Stimulated activated CD4-positive, alpha-beta T cell treated with anti-CD3 and anti-CD28 coated beads, Interleukin-15, amount 100 ng/mL, for 1 hour (primary cell): ENCODE measurements at regions not wholly inside any gene's neighbourhood (a gene's known extent, or its start where the extent isn't known, plus 50 kb on each side); places are given as distances from the start of the nearest gene placed in this dataset.

Experiments
- DNase-seq, 2 donors: peaks; one replicate each; pipeline ENCODE4 v3.0.0-alpha.2; 2020; ENCODE audit warnings: low read depth in 1 of 2, low spot score in 1 of 2

- DNase-seq, result no peak
Observed at GRCh38 chr2:2851316-2851715, 520.2 kb upstream of the MYT1L start.

- DNase-seq, result no peak
Observed at GRCh38 chr2:2850859-2851258, 519.8 kb upstream of the MYT1L start.

GRCh38 chr2:2850218-2850755, 519.2 kb upstream of the MYT1L start:
- DNase-seq, result no peak

- no peak for DNase-seq
Observed at GRCh38 chr2:2849464-2850217, 518.6 kb upstream of the MYT1L start.

GRCh38 chr2:2848621-2849333, 517.7 kb upstream of the MYT1L start:
- no peak for DNase-seq

- no peak for DNase-seq
Observed at GRCh38 chr2:2848198-2848597, 517.1 kb upstream of the MYT1L start.

GRCh38 chr2:2847209-2847676, 516.2 kb upstream of the MYT1L start:
- DNase-seq, result no peak

GRCh38 chr2:2846332-2847208, 515.5 kb upstream of the MYT1L start:
- no peak for DNase-seq

- DNase-seq, result no peak
Observed at GRCh38 chr2:2845806-2846315, 514.8 kb upstream of the MYT1L start.

GRCh38 chr2:2845267-2845666, 514.2 kb upstream of the MYT1L start:
- no peak for DNase-seq

GRCh38 chr2:2843969-2844548, 513.0 kb upstream of the MYT1L start:
- no peak for DNase-seq

GRCh38 chr2:2842466-2842865, 511.4 kb upstream of the MYT1L start:
- no peak for DNase-seq

GRCh38 chr2:2840681-2841300, 509.7 kb upstream of the MYT1L start:
- DNase-seq, result no peak

- no peak for DNase-seq
Observed at GRCh38 chr2:2839782-2840531, 508.9 kb upstream of the MYT1L start.

- DNase-seq, result no peak
Observed at GRCh38 chr2:2839393-2839781, 508.3 kb upstream of the MYT1L start.

GRCh38 chr2:2838548-2838845, 507.4 kb upstream of the MYT1L start:
- no peak for DNase-seq

- no peak for DNase-seq
Observed at GRCh38 chr2:2837746-2838547, 506.9 kb upstream of the MYT1L start.

GRCh38 chr2:2836343-2837070, 505.4 kb upstream of the MYT1L start:
- no peak for DNase-seq
